Loucy (cell line): ENCODE measurements at regions not wholly inside any gene's neighbourhood (a gene's known extent, or its start where the extent isn't known, plus 50 kb on each side); places are given as distances from the start of the nearest gene placed in this dataset.

Experiments used
- H2AFZ ChIP-seq: fragments of 200-600 bp; sonication (generic); 2 replicates; pipeline ENCODE4 v1.6.0; 2016; ENCODE audit warnings: antibody characterized with exemption, mild to moderate bottlenecking, low read length, moderate library complexity
- H3F3A ChIP-seq: fragments of 200-600 bp; 2 replicates; pipeline ENCODE4 v1.6.0; 2016; ENCODE audit warnings: antibody characterized with exemption, low read depth, mild to moderate bottlenecking
- H3K27me3 ChIP-seq: fragments of 200-600 bp; sonication (generic); 2 replicates; pipeline ENCODE4 v1.6.1; 2014; ENCODE audit warnings: low read length, mild to moderate bottlenecking; ENCODE audit not compliant: insufficient read depth, poor library complexity, severe bottlenecking
- H3K36me3 ChIP-seq: fragments of 200-600 bp; sonication (generic); 2 replicates; pipeline ENCODE4 v1.6.1; 2016; ENCODE audit warnings: low read length; ENCODE audit not compliant: insufficient read depth
- H3K4me1 ChIP-seq: fragments of 200-600 bp; sonication (generic); 2 replicates; pipeline ENCODE4 v1.5.1; 2014; ENCODE audit warnings: low read length, mild to moderate bottlenecking; ENCODE audit not compliant: insufficient read depth, poor library complexity, severe bottlenecking
- H3K4me2 ChIP-seq: fragments of 200-600 bp; sonication (generic); 2 replicates; pipeline ENCODE4 v1.6.0; 2014; ENCODE audit warnings: antibody characterized with exemption, low read length, low read depth, mild to moderate bottlenecking; ENCODE audit not compliant: poor library complexity, severe bottlenecking
- H3K4me3 ChIP-seq: fragments of 200-600 bp; sonication (generic); 2 replicates; pipeline ENCODE4 v1.5.1; 2014; ENCODE audit warnings: low read length, mild to moderate bottlenecking, mixed read lengths; ENCODE audit not compliant: poor library complexity, severe bottlenecking
- H3K79me2 ChIP-seq: fragments of 200-600 bp; sonication (generic); 2 replicates; pipeline ENCODE4 v1.6.1; 2014; ENCODE audit warnings: low read length; ENCODE audit not compliant: insufficient read depth
- H3K9ac ChIP-seq: fragments of 200-600 bp; sonication (generic); 2 replicates; pipeline ENCODE4 v1.6.0; 2014; ENCODE audit warnings: mild to moderate bottlenecking, low read depth, low read length, moderate library complexity; ENCODE audit not compliant: poor library complexity, severe bottlenecking
- H3K9me2 ChIP-seq: fragments of 200-600 bp; sonication (generic); replicated peaks from 2 replicates; pipeline ENCODE4 v1.6.1; 2016; ENCODE audit warnings: low read depth, low read length, mixed read lengths
- H3K9me3 ChIP-seq: fragments of 200-600 bp; sonication (generic); 2 replicates; pipeline ENCODE4 v1.6.1; 2014; ENCODE audit warnings: mild to moderate bottlenecking, antibody characterized with exemption, low read length, low read depth; ENCODE audit not compliant: insufficient read depth
- H4K20me1 ChIP-seq: fragments of 200-600 bp; sonication (generic); 2 replicates; pipeline ENCODE4 v1.6.0; 2014; ENCODE audit warnings: antibody characterized with exemption, low read length, mild to moderate bottlenecking; ENCODE audit not compliant: insufficient read depth, poor library complexity, severe bottlenecking
- CTCF ChIP-seq: fragments of 200-600 bp; sonication (generic); conservative IDR thresholded peaks from 2 replicates; pipeline ENCODE4 v1.5.1; 2014; ENCODE audit warnings: mild to moderate bottlenecking, antibody characterized with exemption, low read length
- EZH2phosphoT487 ChIP-seq: fragments of 200-600 bp; IDR thresholded peaks from 2 replicates; pipeline ENCODE4 v1.6.1; 2018; ENCODE audit warnings: antibody characterized with exemption, mild to moderate bottlenecking, moderate library complexity, borderline replicate concordance

DNA sequence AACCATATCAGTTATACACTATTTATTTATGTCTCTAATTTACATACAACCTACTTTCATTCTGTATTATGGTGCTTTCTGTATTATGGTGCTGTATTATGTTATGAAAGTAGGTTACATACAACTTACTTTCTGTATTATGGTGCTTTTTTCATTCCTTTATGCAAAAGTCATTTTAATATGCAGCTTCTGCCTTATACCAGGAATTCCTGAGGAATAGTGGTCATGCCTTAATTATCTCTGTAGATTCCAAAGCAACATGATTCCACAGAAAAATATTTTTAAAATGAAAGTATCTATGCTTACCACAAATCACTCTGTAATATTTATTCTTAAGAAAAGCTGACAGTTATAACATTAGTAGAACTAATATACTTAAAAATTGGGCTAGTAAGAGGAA lies 922.0 kb upstream of the NRXN1 start:
- Histone ChIP-seq H4K20me1 (no peaks in the 10 kb centered on the region), H3K79me2 (no peaks in the 10 kb centered on the region), H3K9me2 (no peaks in the 10 kb centered on the region), H3K9me3 (no peaks in the 10 kb centered on the region), H3F3A (no peaks in the 10 kb centered on the region), H3K27me3 (no peaks in the 10 kb centered on the region), H3K4me3 (no peak overlapping the region), H3K36me3 (no peaks in the 10 kb centered on the region), H2AFZ (no peak overlapping the region), H3K4me2 (no peak overlapping the region), H3K4me1 (no peaks in the 10 kb centered on the region), H3K9ac (no peak overlapping the region)
- no peak for TF ChIP-seq CTCF
- TF ChIP-seq EZH2phosphoT487: no peak

GRCh38 chr2:51921076-51921475 lies 889.1 kb upstream of the NRXN1 start:
- no peak overlapping the region for H2AFZ ChIP-seq
- no peaks in the 10 kb centered on the region; the same call in 1 of the 2 replicates for H3K9me3 ChIP-seq

DNA sequence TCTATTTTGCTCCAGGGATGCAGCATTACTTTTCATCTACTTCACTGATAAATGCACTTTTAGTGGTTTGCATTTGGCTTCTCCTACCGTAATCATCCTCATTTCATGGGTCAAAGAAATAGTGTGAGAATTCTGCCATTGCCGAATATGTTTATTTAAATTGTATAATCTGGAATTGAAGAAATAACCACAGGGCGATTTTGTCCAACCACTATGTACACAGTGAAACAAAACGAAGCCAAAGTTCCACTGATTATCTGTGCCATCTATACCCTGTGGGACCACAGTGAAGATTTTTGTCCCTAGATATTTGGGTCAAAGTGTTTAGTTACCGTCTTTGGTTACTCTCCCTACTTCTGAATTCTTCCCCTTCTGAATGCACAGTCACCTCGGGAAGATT lies 888.6 kb upstream of the NRXN1 start:
- no peaks in the 10 kb centered on the region for H3K79me2 ChIP-seq
- H3K4me1 ChIP-seq: no peaks in the 10 kb centered on the region
- H3K4me3 ChIP-seq: no peak overlapping the region
- no peaks in the 10 kb centered on the region for H3K27me3 ChIP-seq
- H3K4me2 ChIP-seq: no peak overlapping the region
- H3F3A ChIP-seq: no peaks in the 10 kb centered on the region
- TF ChIP-seq CTCF (no peak), EZH2phosphoT487 (no peak)
- H3K9me3 ChIP-seq: no peaks in the 10 kb centered on the region
- H4K20me1 ChIP-seq: no peaks in the 10 kb centered on the region
- H3K9me2 ChIP-seq: no peaks in the 10 kb centered on the region
- H3K9ac ChIP-seq: no peak overlapping the region
- no peak overlapping the region for H2AFZ ChIP-seq
- H3K36me3 ChIP-seq: no peaks in the 10 kb centered on the region

More at GRCh38 chr2:51921076-51921475, 889.1 kb upstream of the NRXN1 start:
- no peaks in the 10 kb centered on the region for H3K36me3 ChIP-seq
- no peaks in the 10 kb centered on the region for H4K20me1 ChIP-seq
- no peak overlapping the region for H3K4me2 ChIP-seq
- no peaks in the 10 kb centered on the region for H3K79me2 ChIP-seq
- TF ChIP-seq EZH2phosphoT487 (no peak), CTCF (no peak)
- H3K9ac ChIP-seq: no peak overlapping the region
- no peaks in the 10 kb centered on the region for H3F3A ChIP-seq
- H3K27me3 ChIP-seq: no peaks in the 10 kb centered on the region
- no peak overlapping the region for H3K4me3 ChIP-seq
- no peaks in the 10 kb centered on the region for H3K9me2 ChIP-seq
- no peaks in the 10 kb centered on the region for H3K4me1 ChIP-seq
